Middle frontal gyrus (tissue), 1 donor: ENCODE measurements at regions not wholly inside any gene's neighbourhood (a gene's known extent, or its start where the extent isn't known, plus 50 kb on each side); places are given as distances from the start of the nearest gene placed in this dataset.
"Not testable (repeated sequence)": the region's sequence is repeated elsewhere in the genome, so short reads cannot be mapped to it uniquely, and the experiment has no call there.

Experiments used
- DNase-seq: peaks from one replicate; pipeline ENCODE4 v3.0.0-alpha.2; 2015; ENCODE audit warnings: low spot score; ENCODE audit errors: extremely low spot score

DNA sequence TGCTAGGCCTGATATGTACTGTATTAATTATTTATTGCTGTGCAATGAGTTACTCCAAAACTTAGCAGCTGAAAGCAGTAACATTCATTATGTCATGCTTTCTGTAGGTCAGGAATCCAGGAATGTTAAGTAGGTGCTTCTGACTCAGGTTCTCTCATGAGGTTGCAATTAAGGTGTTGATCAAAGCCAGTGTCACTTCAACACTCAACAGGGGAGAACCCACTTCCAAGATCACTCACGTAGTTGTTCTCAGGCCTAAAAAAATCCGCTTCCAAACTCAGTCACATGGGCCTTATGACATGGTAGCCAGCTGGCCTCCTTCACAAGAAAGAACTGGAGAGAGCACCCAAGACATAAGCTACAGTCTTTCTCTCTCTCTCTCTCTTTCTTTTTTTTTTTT lies 211.1 kb upstream of the NBEA start:
- DNase-seq, result no peak

DNA sequence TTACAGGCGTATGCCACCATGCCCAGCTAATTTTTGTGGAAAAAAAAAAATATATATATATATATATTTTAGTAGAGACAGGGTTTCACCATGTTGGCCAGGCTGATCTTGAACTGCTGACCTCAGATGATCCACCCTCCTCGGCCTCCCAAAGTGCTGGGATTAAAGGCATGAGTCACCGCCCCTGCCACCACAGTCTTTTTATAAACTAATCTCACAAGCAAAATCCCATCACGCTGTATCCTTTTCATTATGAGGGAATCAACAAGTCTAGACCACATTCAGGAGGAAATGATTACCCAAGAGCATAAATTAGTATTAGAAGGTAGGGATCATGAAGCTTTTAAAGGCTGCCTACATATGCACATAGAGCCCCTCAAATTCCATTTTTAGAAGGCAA lies 210.6 kb upstream of the NBEA start:
- no peak for DNase-seq

- no peak for DNase-seq
These were observed 208.3 kb upstream of the NBEA start for GRCh38 chr13:34733721-34734120.

DNA sequence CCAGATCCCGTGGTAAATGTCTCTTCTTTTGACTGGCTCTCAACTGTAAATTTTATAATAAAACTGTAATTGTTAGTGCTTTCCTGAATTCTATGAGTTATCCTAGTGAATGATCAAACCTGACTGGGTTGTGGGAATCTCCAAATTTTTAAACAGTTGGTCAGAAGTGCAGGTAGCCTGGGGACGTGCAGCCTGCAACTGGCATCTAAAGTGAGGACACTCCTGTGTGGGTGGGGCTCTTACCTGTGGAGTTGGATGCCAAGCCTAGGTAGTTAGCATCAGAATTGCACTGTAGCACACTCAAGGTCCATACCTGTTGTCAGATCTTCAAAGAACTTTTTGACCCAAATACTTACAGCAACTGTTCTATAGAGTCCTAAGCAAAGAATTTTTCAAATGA lies 207.1 kb upstream of the NBEA start:
- DNase-seq, result no peak

GRCh38 chr13:34738254-34738992 lies 203.6 kb upstream of the NBEA start:
- DNase-seq, result peak; percentile 51

- DNase-seq, result not testable (repeated sequence)
These were observed 195.0 kb upstream of the NBEA start for GRCh38 chr13:34747056-34747455.

DNA sequence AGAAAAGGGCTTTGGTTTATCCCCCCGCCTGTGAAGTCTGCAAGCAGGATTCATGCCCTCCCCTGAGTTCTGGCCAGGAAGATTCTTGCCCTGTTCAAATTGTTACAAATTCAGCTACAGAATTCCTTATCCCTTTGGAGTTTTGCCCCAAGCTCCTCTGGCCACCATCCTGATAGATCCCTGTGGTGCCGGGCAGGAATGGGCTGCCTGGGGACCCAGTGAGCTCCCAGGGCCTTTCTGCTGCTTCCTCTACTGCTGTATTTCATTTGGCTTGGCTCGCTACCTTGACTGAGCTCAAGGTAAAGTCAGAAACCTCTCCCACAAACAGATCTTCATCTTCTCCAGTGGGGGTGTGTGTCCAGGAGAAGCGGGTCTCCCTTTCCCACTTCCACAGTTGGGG lies 194.6 kb upstream of the NBEA start:
- no peak for DNase-seq

DNA sequence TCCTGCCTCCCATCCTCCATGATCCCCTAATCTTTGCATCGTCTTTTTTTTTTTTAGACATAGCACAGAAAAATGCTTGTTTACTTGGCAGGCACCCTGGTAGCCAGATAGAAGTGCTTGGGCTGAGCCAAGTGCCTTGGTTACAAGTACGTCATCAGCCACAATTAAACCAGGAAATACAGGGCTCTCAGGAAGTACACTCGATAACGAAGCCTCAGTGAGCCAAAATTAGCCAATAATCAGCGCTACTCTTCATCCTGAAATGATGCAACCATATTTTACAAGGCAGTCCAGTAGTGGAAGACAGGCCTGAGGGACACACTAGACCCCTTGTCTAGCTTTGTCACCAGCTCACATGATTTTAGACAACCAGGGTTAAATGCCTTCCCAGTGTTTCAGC lies 194.0 kb upstream of the NBEA start:
- peak; percentile 21 for DNase-seq

DNA sequence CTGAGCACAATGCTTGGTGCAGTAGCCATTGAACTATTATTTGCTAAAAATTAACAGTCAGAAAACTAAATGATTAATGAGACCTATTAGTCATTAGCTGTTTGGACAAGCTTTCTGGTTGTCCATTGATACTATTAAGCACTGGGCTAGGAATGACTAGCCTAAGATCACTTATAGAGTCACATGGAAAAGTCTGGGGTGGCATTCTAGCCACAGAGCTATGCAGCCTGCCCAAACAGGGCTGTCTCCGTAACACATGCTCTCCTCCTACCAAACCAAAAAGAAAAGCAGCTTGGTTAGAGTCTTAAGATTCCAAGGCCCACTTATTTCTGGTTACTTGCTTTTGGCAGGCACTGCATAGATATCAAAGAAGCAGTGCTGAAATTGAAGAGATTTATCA lies 193.5 kb upstream of the NBEA start:
- DNase-seq, result peak; percentile 22

DNA sequence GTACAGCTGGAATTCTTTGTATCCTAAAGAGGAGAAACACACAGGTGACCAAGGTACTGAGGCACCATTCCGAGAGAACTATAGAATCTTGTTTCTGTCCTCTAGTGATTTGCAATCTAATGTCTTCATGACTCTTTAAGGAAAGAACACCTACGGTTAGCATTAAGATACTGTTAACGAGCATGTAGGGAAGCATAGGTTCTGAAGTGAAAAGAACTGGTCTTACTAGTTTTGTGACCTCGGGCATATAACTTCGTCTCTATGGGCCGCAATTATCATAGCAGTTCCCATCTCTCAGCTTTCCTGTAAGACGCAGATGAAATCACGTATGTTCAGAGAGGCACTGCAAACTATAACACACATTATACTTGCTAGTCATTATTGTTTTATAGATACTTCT lies 193.0 kb upstream of the NBEA start:
- no peak for DNase-seq

DNA sequence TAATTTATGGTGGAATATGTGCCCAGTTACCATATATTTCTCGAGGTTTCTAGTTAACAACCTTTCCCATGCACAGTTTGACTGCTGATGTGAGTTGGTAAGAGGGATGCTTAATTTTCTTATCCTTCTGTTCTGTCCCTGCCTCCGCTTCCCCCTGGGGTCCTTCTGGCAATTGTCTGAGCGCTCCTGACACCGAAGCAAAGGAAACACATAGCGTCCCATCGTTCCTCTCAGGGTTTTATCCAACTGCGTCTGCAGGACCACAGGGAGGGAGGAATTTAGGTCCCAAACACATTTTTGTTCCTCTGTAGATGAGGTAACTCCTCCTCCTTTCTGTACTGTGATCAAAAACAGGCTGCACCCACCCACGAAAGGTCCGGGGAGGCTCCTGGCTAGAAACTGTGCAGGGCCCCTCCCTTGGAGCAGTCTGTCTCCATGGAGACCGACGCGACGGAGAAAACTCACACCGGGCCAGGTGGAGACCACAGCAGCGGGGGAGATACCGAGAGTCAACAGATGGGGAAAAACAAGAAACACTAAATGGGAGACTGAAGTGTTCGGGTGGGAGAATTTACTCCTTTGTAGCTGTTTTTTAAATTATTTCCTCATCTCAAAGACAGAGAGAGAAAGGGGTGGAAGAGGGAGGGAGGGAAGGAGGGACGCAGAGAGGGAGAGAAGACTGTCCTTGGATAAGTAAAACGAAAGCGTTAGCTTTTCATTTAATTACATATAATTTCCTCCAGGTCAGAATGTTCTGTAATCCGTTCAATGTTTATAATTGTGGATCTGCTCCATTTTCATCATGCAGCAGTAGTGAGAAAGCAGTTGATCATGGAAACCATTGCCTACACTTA lies 191.8 kb upstream of the NBEA start:
- DNase-seq, result peak; percentile 42

GRCh38 chr13:34751044-34751443 lies 191.0 kb upstream of the NBEA start:
- DNase-seq, result no peak

- DNase-seq, result no peak
These were observed 190.6 kb upstream of the NBEA start for GRCh38 chr13:34751492-34751891.

- DNase-seq, result no peak
These were observed 189.6 kb upstream of the NBEA start for GRCh38 chr13:34752283-34752960.

DNA sequence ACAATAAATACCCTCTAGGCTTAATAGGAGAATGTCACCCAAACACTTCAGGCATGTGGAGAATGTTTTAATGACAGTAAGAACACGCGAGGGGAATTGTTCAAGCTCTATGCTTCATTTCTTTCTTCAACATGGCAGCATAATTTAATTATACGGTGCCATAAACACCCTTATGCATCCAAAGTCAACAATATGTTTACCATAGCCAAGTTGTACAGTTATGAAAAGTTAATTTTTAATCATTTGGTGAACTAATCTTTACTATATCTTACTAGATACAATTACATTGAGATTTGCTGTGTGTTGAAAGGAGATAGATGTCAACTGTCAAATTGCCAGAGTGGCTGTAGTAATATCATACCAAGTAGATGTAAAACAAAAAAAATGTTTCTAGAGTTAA lies 185.9 kb upstream of the NBEA start:
- DNase-seq, result no peak

DNA sequence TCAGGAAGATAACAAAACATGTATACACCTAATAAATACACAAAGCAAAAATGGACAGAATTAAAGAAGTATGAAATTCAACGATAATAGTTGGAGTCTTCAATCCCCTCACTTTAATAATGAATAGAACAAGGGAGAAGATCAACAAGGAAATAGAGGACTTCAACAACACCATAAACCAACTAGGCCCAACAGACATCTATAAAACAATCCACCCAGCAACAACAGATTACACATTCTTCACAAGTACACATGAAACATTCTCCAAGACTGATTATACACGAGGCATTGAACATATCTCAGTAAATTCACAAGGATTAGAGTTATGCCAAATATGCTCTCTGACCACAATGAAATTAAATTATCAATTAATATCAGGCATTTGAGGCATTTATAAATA lies 185.5 kb upstream of the NBEA start:
- no peak for DNase-seq

DNA sequence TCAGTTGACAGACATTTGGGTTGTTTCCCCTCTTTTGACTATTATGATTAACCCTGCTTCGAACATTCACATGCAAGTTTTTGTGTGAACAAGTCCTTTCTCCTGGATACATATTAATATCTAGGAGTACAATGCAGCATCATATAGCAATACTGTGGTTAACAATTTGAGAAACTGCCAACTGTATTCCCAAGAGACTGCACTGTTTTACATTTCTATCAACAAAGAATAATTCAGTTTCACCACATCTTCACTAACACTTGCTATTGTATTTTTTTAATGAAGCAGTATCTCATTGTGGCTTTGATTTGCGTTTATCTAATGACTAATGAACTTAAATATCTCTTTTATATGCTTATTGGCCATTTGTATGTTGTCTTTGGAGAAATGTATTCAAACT lies 184.6 kb upstream of the NBEA start:
- no peak for DNase-seq

DNA sequence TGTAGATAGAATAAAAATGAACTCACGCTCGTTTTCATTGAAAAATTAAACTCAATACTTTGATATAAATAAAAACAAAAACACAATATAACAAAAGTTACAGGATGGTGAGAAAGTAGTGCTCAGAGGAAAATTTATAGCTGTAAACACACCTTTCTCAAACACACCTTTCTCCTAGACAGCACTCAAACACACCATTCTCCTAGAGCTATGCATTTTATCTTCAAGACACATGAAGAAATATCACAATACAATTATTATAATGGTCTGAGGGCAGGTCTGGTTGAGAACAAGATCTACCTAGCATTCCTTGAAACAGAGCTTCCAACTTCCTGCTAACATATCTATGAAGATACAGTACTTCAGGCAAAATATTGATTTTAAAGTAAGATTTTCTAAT lies 183.4 kb upstream of the NBEA start:
- no peak for DNase-seq

- DNase-seq, result no peak
These were observed 179.8 kb upstream of the NBEA start for GRCh38 chr13:34762312-34762711.

- DNase-seq, result no peak
These were observed 177.8 kb upstream of the NBEA start for GRCh38 chr13:34764246-34764645.

GRCh38 chr13:34765446-34766180 lies 176.5 kb upstream of the NBEA start:
- no peak for DNase-seq

GRCh38 chr13:34767778-34768177 lies 174.3 kb upstream of the NBEA start:
- DNase-seq, result no peak
